H9 (cell line): ENCODE measurements at regions not wholly inside any gene's neighbourhood (a gene's known extent, or its start where the extent isn't known, plus 50 kb on each side); places are given as distances from the start of the nearest gene placed in this dataset.

ENCODE experiments used
- DNase-seq: peaks from one replicate; pipeline ENCODE4 v3.0.0-alpha.2; 2017
- H2AFZ ChIP-seq: one replicate; pipeline ENCODE4 v1.6.1; 2013; ENCODE audit warnings: mild to moderate bottlenecking, low read length, control low read depth, moderate library complexity
- H2AK5ac ChIP-seq: 2 replicates; pipeline ENCODE4 v1.6.1; 2013; ENCODE audit warnings: low read length, control low read depth, mixed read lengths; ENCODE audit not compliant: insufficient read length
- H2BK120ac ChIP-seq: one replicate; pipeline ENCODE4 v1.6.1; 2013; ENCODE audit warnings: low read depth, mild to moderate bottlenecking, low read length, control low read depth, inconsistent platforms; ENCODE audit not compliant: poor library complexity, severe bottlenecking
- H2BK12ac ChIP-seq: 2 replicates; pipeline ENCODE4 v1.6.1; 2013; ENCODE audit warnings: low read length, control low read depth, mixed read lengths, low read depth; ENCODE audit not compliant: insufficient read length
- H2BK15ac ChIP-seq: 2 replicates; pipeline ENCODE4 v1.6.1; 2013; ENCODE audit warnings: low read depth, low read length, control low read depth
- H2BK20ac ChIP-seq: one replicate; pipeline ENCODE4 v1.6.1; 2013; ENCODE audit warnings: low read depth, mild to moderate bottlenecking, low read length, control low read depth, inconsistent platforms; ENCODE audit not compliant: poor library complexity, severe bottlenecking
- H2BK5ac ChIP-seq: 2 replicates; pipeline ENCODE4 v1.6.1; 2013; ENCODE audit warnings: low read length, control low read depth, mixed read lengths; ENCODE audit not compliant: insufficient read length
- H3K14ac ChIP-seq: 2 replicates; pipeline ENCODE4 v1.6.1; 2013; ENCODE audit warnings: low read length, control low read depth; ENCODE audit not compliant: insufficient read depth
- H3K18ac ChIP-seq: 2 replicates; pipeline ENCODE4 v1.6.1; 2013; ENCODE audit warnings: low read depth, mild to moderate bottlenecking, mixed read lengths, low read length, control low read depth; ENCODE audit not compliant: insufficient read length
- H3K23ac ChIP-seq: 2 replicates; pipeline ENCODE4 v1.6.1; 2013; ENCODE audit warnings: low read length, control low read depth, mixed read lengths, low read depth; ENCODE audit not compliant: insufficient read length
- H3K23me2 ChIP-seq: 2 replicates; pipeline ENCODE4 v1.6.1; 2013; ENCODE audit warnings: low read depth, mild to moderate bottlenecking, mixed read lengths, low read length, control low read depth; ENCODE audit not compliant: insufficient read length, poor library complexity, severe bottlenecking
- H3K27ac ChIP-seq: 2 replicates; pipeline ENCODE4 v1.5.1; 2013; ENCODE audit warnings: low read length, control low read depth, mixed read lengths, low read depth; ENCODE audit not compliant: insufficient read length
- H3K27me3 ChIP-seq: 2 replicates; pipeline ENCODE4 v1.6.1; 2013; ENCODE audit warnings: low read length, control low read depth, inconsistent platforms; ENCODE audit not compliant: insufficient read depth
- H3K4ac ChIP-seq: 2 replicates; pipeline ENCODE4 v1.6.1; 2013; ENCODE audit warnings: low read depth, mild to moderate bottlenecking, control low read depth, inconsistent platforms, low read length, moderate library complexity
- H3K4me1 ChIP-seq: 2 replicates; pipeline ENCODE4 v1.6.1; 2013; ENCODE audit warnings: low read length, control low read depth, inconsistent platforms; ENCODE audit not compliant: insufficient read depth
- H3K4me2 ChIP-seq: 2 replicates; pipeline ENCODE4 v1.6.1; 2013; ENCODE audit warnings: low read length, control low read depth, mixed read lengths; ENCODE audit not compliant: insufficient read length, insufficient read depth
- H3K56ac ChIP-seq: 2 replicates; pipeline ENCODE4 v1.6.1; 2013; ENCODE audit warnings: low read depth, mild to moderate bottlenecking, mixed read lengths, low read length, control low read depth; ENCODE audit not compliant: insufficient read length
- H3K79me1 ChIP-seq: 2 replicates; pipeline ENCODE4 v1.6.1; 2013; ENCODE audit warnings: low read depth, mild to moderate bottlenecking, moderate library complexity, low read length, control low read depth, inconsistent platforms; ENCODE audit not compliant: insufficient read depth, poor library complexity, severe bottlenecking
- H3K79me2 ChIP-seq: 2 replicates; pipeline ENCODE4 v1.6.1; 2013; ENCODE audit warnings: low read length, control low read depth, inconsistent platforms; ENCODE audit not compliant: insufficient read depth
- H3K9ac ChIP-seq: 2 replicates; pipeline ENCODE4 v1.6.1; 2013; ENCODE audit warnings: low read length, control low read depth, mixed read lengths; ENCODE audit not compliant: insufficient read length; ENCODE audit errors: extremely low read depth
- H3K9me3 ChIP-seq: one replicate; pipeline ENCODE4 v1.6.1; 2013; ENCODE audit warnings: low read depth, low read length, inconsistent platforms; ENCODE audit not compliant: control insufficient read depth
- H3T11ph ChIP-seq: one replicate; pipeline ENCODE4 v1.6.1; 2013; ENCODE audit warnings: mild to moderate bottlenecking, low read length, control low read depth, inconsistent platforms
- H4K20me1 ChIP-seq: one replicate; pipeline ENCODE4 v1.6.1; 2013; ENCODE audit not compliant: control insufficient read depth, insufficient read length, insufficient read depth
- H4K5ac ChIP-seq: 2 replicates; pipeline ENCODE4 v1.6.1; 2013; ENCODE audit warnings: low read depth, mild to moderate bottlenecking, mixed read lengths, low read length, control low read depth; ENCODE audit not compliant: insufficient read length
- H4K8ac ChIP-seq: replicated peaks from 2 replicates; pipeline ENCODE4 v1.6.1; 2013; ENCODE audit warnings: low read length, control low read depth, mixed read lengths, low read depth; ENCODE audit not compliant: insufficient read length
- H4K91ac ChIP-seq: 2 replicates; pipeline ENCODE4 v1.6.1; 2013; ENCODE audit warnings: low read depth, mild to moderate bottlenecking, moderate library complexity, mixed read lengths, low read length, control low read depth; ENCODE audit not compliant: insufficient read length
- H3K27ac Mint-ChIP-seq, 3 experiments: 2 replicates in 2 of 3; 3 replicates in 1 of 3; pipeline ENCODE4 v1.8.0; 2020 to 2021; ENCODE audit warnings: mixed read lengths in 3 of 3, mild to moderate bottlenecking in 1 of 3, moderate library complexity in 1 of 3
- H3K27me3 Mint-ChIP-seq: 2 replicates; pipeline ENCODE4 v1.8.0; 2021; ENCODE audit warnings: low read depth, mild to moderate bottlenecking, moderate library complexity, mixed read lengths
- H3K36me3 Mint-ChIP-seq, 3 experiments: 2 replicates in 2 of 3; 3 replicates in 1 of 3; pipeline ENCODE4 v1.8.0; 2020 to 2021; ENCODE audit warnings: low read depth in 3 of 3, mixed read lengths in 3 of 3; ENCODE audit not compliant: insufficient read depth in 1 of 3
- H3K4me1 Mint-ChIP-seq, 2 experiments: 2 replicates each; pipeline ENCODE4 v1.8.0; 2020; ENCODE audit warnings: mixed read lengths in 2 of 2
- H3K4me3 Mint-ChIP-seq, 2 experiments: 2 replicates in 1 of 2; 3 replicates in 1 of 2; pipeline ENCODE4 v1.8.0; 2020 to 2021; ENCODE audit warnings: mild to moderate bottlenecking in 2 of 2, mixed read lengths in 2 of 2, moderate library complexity in 1 of 2
- H3K9me3 Mint-ChIP-seq, 2 experiments: 2 replicates in 1 of 2; 3 replicates in 1 of 2; pipeline ENCODE4 v1.8.0; 2020; ENCODE audit warnings: mild to moderate bottlenecking in 2 of 2, mixed read lengths in 2 of 2, moderate library complexity in 1 of 2
- WGBS: extraction: QIAGEN DNeasy Blood & Tissue Kit; methylation state at CpG from one replicate; pipeline ENCODE4 v1.1.7; 2013; ENCODE audit warnings: missing lambda C conversion rate, low lambda C conversion rate, mixed read lengths; ENCODE audit not compliant: insufficient read length; ENCODE audit errors: extremely low coverage; 5-methylcytosine and 5-hydroxymethylcytosine counted together
- TF ChIP-seq, protein P1 (sequence below): fragments of 200-600 bp; sonication (generic); conservative IDR thresholded peaks from 3 replicates; pipeline ENCODE4 v1.8.0; 2021; ENCODE audit warnings: antibody characterized with exemption, mild to moderate bottlenecking

DNA sequence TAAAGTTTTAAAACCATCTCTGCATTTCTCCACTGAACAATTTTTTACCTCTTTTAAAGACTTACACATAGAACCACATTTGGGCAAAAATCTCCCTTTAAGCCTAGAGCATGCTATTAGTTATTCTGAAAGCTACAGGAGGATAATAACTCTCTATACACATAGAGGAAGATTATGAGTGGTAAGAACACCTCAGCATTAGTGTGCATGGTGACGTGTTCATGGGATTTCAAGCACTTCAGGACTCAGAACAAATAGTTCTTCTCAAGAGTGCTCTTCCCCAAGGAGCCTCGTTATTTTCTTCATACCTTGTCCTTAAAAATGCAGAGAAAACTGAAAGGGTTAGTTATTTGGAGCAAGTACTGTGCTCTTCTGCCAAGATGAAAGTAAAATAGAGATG is 256.9 kb upstream of the TUSC1 start:
- H3K79me2 ChIP-seq: no peaks in the 10 kb centered on the region
- no peak overlapping the region for H2BK15ac ChIP-seq
- no peaks in the 10 kb centered on the region for H3K79me1 ChIP-seq
- no peak overlapping the region for H3K4me3 Mint-ChIP-seq
- H3K4me1 Mint-ChIP-seq: peaks cover 0 to 3% of the 10 kb centered on the region in 2 experiments; a peak in 1 of 4 replicates
- peaks cover 8 to 23% of the 10 kb centered on the region in 2 experiments for H3K9me3 Mint-ChIP-seq
- H2BK20ac ChIP-seq: no peak overlapping the region
- no peak overlapping the region for H3K9ac ChIP-seq
- no peaks in the 10 kb centered on the region for H3K9me3 ChIP-seq
- H3K27ac Mint-ChIP-seq: no peak overlapping the region
- H3K4me2 ChIP-seq: no peak overlapping the region
- no peak overlapping the region for H3K56ac ChIP-seq
- no peak overlapping the region for H3T11ph ChIP-seq
- peaks cover 5 to 21% (median 5%) of the 10 kb centered on the region in 3 experiments for H3K36me3 Mint-ChIP-seq
- no peak overlapping the region for H3K14ac ChIP-seq
- no peak overlapping the region for H4K5ac ChIP-seq
- no peak overlapping the region for H3K23ac ChIP-seq
- no peak overlapping the region for H2BK120ac ChIP-seq
- H3K27me3 ChIP-seq: no peaks in the 10 kb centered on the region
- H3K4ac ChIP-seq: no peak overlapping the region
- TF ChIP-seq, protein P1, sequence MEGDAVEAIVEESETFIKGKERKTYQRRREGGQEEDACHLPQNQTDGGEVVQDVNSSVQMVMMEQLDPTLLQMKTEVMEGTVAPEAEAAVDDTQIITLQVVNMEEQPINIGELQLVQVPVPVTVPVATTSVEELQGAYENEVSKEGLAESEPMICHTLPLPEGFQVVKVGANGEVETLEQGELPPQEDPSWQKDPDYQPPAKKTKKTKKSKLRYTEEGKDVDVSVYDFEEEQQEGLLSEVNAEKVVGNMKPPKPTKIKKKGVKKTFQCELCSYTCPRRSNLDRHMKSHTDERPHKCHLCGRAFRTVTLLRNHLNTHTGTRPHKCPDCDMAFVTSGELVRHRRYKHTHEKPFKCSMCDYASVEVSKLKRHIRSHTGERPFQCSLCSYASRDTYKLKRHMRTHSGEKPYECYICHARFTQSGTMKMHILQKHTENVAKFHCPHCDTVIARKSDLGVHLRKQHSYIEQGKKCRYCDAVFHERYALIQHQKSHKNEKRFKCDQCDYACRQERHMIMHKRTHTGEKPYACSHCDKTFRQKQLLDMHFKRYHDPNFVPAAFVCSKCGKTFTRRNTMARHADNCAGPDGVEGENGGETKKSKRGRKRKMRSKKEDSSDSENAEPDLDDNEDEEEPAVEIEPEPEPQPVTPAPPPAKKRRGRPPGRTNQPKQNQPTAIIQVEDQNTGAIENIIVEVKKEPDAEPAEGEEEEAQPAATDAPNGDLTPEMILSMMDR: no peak
- no peak overlapping the region for H2BK12ac ChIP-seq
- no peak overlapping the region for H3K27ac ChIP-seq
- H3K18ac ChIP-seq: no peak overlapping the region
- WGBS: no CpG with 5 or more reads among the region's 2 CpGs
- no peak overlapping the region for H4K8ac ChIP-seq
- DNase-seq: no peak
- no peak overlapping the region for H2BK5ac ChIP-seq
- no peaks in the 10 kb centered on the region for H4K20me1 ChIP-seq
- no peaks in the 10 kb centered on the region; the same call in 1 of the 2 replicates for H3K27me3 Mint-ChIP-seq
- H2AFZ ChIP-seq: no peak overlapping the region
- H3K4me1 ChIP-seq: no peaks in the 10 kb centered on the region
- no peak overlapping the region for H2AK5ac ChIP-seq
- no peaks in the 10 kb centered on the region for H3K23me2 ChIP-seq
- no peak overlapping the region for H4K91ac ChIP-seq
